ENCODE measurements at regions not wholly inside any gene's neighbourhood (a gene's known extent, or its start where the extent isn't known, plus 50 kb on each side); places are given as distances from the start of the nearest gene placed in this dataset.

- H3K36me3 Mint-ChIP-seq (ENCODE audit: low read depth), result peaks cover 2% of the 10 kb centered on the region
- peaks cover 6% of the 10 kb centered on the region for H3K27me3 Mint-ChIP-seq
- H3K4me3 Mint-ChIP-seq, result no peak overlapping the region
- H3K9me3 ChIP-seq (ENCODE audit: control insufficient read depth, low read length, poor library complexity, severe bottlenecking), result no peaks in the 10 kb centered on the region
- DNase-seq, result no peak
- no peak overlapping the region for H3K27ac Mint-ChIP-seq
- no peak for ATAC-seq
- peaks cover 2% of the 10 kb centered on the region for H3K4me1 Mint-ChIP-seq
Observed at GRCh38 chr12:98149270-98149669, 366.1 kb upstream of the TMPO start.

DNA sequence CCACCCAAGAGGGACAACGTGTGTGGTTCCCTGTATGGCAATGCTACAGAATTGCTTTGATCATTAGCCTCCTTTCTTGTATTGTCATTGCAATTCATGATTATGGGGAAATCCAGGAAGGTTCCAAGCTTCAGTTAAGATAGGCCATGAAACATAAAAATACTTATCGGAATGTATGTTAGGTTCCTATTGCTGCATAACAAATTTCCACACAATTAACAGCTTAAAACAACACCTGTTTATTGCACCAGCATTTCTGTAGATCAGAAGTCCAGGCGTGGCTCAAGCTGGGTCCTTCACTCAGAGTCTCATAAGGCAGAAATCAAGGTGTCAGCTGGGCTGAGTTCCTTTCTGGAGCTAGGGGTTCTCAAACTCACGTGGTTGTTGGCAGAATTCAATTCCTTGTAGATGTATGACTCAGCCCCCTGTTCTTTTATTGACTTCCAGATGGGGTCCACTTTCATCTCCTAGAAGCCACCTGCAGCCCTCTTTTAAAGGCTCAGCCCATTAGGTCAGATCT is 365.6 kb upstream of the TMPO start:
- DNase-seq (no peak), ATAC-seq (no peak)
- Mint-ChIP-seq H3K27ac (no peak overlapping the region), H3K4me1 (peaks cover 2% of the 10 kb centered on the region), H3K27me3 (peaks cover 6% of the 10 kb centered on the region), H3K4me3 (no peak overlapping the region), H3K36me3 (ENCODE audit: low read depth) (peaks cover 2% of the 10 kb centered on the region)
- H3K9me3 ChIP-seq (ENCODE audit: control insufficient read depth, low read length, poor library complexity, severe bottlenecking), result no peaks in the 10 kb centered on the region

GRCh38 chr12:98151105-98151590 is 364.2 kb upstream of the TMPO start:
- H3K4me1 Mint-ChIP-seq, result peaks cover 2% of the 10 kb centered on the region
- no peaks in the 10 kb centered on the region for H3K9me3 ChIP-seq (ENCODE audit: control insufficient read depth, low read length, poor library complexity, severe bottlenecking)
- no peak overlapping the region for H3K27ac Mint-ChIP-seq
- no peak overlapping the region for H3K4me3 Mint-ChIP-seq
- no peak for DNase-seq
- peaks cover 2% of the 10 kb centered on the region for H3K36me3 Mint-ChIP-seq (ENCODE audit: low read depth)
- ATAC-seq, result no peak
- H3K27me3 Mint-ChIP-seq, result peaks cover 15% of the 10 kb centered on the region

DNA sequence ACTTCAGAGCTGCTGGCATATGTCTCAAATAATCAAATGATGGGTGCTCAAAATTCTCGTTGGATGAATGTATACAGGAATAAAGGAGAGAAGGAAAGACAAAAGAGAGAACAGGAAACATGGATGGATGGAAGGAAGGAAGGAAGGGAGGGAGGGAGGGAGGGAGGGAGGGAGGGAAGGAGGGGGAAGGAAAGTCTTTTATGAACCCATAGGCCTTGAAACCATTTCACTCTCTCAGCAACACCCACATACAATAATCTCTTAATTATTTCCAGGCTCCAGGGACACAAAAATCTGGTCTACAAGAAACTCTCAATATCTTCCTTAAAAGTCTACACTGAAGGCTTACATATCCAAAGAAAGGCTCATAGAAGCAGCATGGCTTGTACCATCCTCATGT is 363.4 kb upstream of the TMPO start:
- peaks cover 2% of the 10 kb centered on the region for H3K36me3 Mint-ChIP-seq (ENCODE audit: low read depth)
- no peak overlapping the region for H3K4me3 Mint-ChIP-seq
- no peak overlapping the region for H3K27ac Mint-ChIP-seq
- DNase-seq (no peak), ATAC-seq (no peak)
- peaks cover 2% of the 10 kb centered on the region for H3K4me1 Mint-ChIP-seq
- no peaks in the 10 kb centered on the region for H3K9me3 ChIP-seq (ENCODE audit: control insufficient read depth, low read length, poor library complexity, severe bottlenecking)
- H3K27me3 Mint-ChIP-seq, result peaks cover 15% of the 10 kb centered on the region

DNA sequence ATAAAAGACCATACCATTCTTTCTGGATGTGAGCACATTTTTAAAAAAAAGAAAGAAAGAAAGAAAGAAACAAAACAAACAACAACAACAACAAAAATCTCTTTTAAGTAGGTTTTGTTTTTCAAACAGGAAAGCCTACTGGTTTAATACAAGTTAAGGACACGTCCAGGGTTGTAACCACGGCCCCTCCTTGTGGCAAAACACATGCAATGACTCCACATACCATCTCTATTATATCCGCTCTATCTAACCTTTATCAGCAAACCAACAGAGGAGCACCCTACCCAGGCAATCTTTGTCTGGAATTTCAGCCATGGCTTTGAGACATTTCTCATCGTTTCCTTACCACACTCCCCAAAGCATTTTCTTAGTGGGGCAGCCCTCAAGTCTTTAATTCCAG is 360.5 kb upstream of the TMPO start:
- DNase-seq (no peak), ATAC-seq (no peak)
- Mint-ChIP-seq H3K27me3 (peaks cover 19% of the 10 kb centered on the region), H3K27ac (no peak overlapping the region), H3K36me3 (ENCODE audit: low read depth) (peaks cover 2% of the 10 kb centered on the region), H3K4me3 (no peak overlapping the region), H3K4me1 (peaks cover 2% of the 10 kb centered on the region)
- no peaks in the 10 kb centered on the region for H3K9me3 ChIP-seq (ENCODE audit: control insufficient read depth, low read length, poor library complexity, severe bottlenecking)

DNA sequence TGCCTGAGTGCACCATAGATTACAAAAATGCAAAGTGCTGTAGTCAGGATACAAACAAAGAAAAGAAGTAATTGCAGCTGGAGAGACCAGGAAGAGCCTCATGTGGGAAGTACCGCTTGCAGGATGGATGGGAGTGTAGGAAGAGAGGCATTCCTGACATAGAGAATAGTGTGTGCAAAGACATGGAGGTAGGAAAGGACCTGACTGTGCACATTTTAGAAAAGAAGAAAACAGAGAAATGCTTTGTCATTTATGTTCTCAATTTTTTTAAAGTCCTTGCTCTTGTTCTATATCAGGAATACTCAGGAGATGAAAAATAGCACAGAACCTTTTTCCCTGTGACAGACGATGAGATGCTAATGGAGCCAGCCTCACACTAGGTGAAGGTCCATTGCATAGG is 358.7 kb upstream of the TMPO start:
- no peak overlapping the region for H3K27ac Mint-ChIP-seq
- DNase-seq (no peak), ATAC-seq (no peak)
- no peak overlapping the region for H3K4me3 Mint-ChIP-seq
- H3K27me3 Mint-ChIP-seq, result peaks cover 19% of the 10 kb centered on the region
- H3K9me3 ChIP-seq (ENCODE audit: control insufficient read depth, low read length, poor library complexity, severe bottlenecking), result no peaks in the 10 kb centered on the region
- no peaks in the 10 kb centered on the region for H3K4me1 Mint-ChIP-seq
- peaks cover 2% of the 10 kb centered on the region for H3K36me3 Mint-ChIP-seq (ENCODE audit: low read depth)

- no peak for ATAC-seq
- peaks cover 12% of the 10 kb centered on the region for H3K27me3 Mint-ChIP-seq
- no peaks in the 10 kb centered on the region for H3K36me3 Mint-ChIP-seq (ENCODE audit: low read depth)
- H3K9me3 ChIP-seq (ENCODE audit: control insufficient read depth, low read length, poor library complexity, severe bottlenecking), result no peaks in the 10 kb centered on the region
- H3K4me1 Mint-ChIP-seq, result peaks cover under 1% of the 10 kb centered on the region
- DNase-seq, result no peak
- no peak overlapping the region for H3K27ac Mint-ChIP-seq
- H3K4me3 Mint-ChIP-seq, result no peak overlapping the region
Observed at GRCh38 chr12:98162906-98163678, 352.3 kb upstream of the TMPO start.

- H3K4me1 Mint-ChIP-seq, result peaks cover 2% of the 10 kb centered on the region
- no peak overlapping the region for H3K27ac Mint-ChIP-seq
- peaks cover 2% of the 10 kb centered on the region for H3K36me3 Mint-ChIP-seq (ENCODE audit: low read depth)
- no peaks in the 10 kb centered on the region for H3K27me3 Mint-ChIP-seq
- H3K4me3 Mint-ChIP-seq, result no peak overlapping the region
- no peaks in the 10 kb centered on the region for H3K9me3 ChIP-seq (ENCODE audit: control insufficient read depth, low read length, poor library complexity, severe bottlenecking)
- DNase-seq (no peak), ATAC-seq (no peak)
Observed at GRCh38 chr12:98172304-98172703, 343.1 kb upstream of the TMPO start.

GRCh38 chr12:98172801-98173200 is 342.6 kb upstream of the TMPO start:
- ATAC-seq (no peak), DNase-seq (no peak)
- H3K4me3 Mint-ChIP-seq, result no peak overlapping the region
- H3K27ac Mint-ChIP-seq, result no peak overlapping the region
- H3K27me3 Mint-ChIP-seq, result no peaks in the 10 kb centered on the region
- peaks cover 2% of the 10 kb centered on the region for H3K4me1 Mint-ChIP-seq
- H3K36me3 Mint-ChIP-seq (ENCODE audit: low read depth), result peaks cover 2% of the 10 kb centered on the region
- no peaks in the 10 kb centered on the region for H3K9me3 ChIP-seq (ENCODE audit: control insufficient read depth, low read length, poor library complexity, severe bottlenecking)

DNA sequence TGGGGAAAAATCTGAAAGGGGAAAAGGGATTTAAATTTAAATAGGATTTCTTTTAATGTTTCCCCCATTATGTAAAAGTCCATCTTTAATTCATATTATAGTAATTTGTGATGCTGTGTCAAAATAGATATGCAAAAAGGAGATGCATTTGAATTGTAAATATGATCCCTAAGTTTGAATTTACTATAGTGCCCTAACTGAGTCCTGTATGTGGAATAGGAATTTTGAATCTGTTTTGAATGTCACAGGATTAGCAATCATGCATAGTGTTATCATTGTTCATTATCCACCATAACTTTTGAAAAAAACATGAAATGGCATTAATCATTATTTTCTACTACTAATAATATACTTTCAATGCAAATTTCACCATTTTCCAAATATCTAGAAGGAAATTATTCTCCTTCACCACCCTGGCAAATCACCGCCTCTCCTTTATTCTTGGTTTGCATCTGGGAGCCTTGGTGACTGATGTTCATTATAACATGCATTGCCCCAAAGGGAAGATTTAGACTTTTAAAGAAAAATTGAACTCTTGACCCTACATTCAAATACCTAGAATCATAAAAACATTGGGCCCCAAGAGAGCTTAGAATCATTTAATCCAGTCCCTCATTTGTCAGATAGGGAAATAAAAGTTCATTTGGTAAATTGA is 341.5 kb upstream of the TMPO start:
- ATAC-seq, result no peak
- no peak overlapping the region for H3K27ac Mint-ChIP-seq
- DNase-seq, result no peak
- no peaks in the 10 kb centered on the region for H3K27me3 Mint-ChIP-seq
- no peaks in the 10 kb centered on the region for H3K9me3 ChIP-seq (ENCODE audit: control insufficient read depth, low read length, poor library complexity, severe bottlenecking)
- H3K36me3 Mint-ChIP-seq (ENCODE audit: low read depth), result peaks cover under 1% of the 10 kb centered on the region
- no peak overlapping the region for H3K4me3 Mint-ChIP-seq
- no peaks in the 10 kb centered on the region for H3K4me1 Mint-ChIP-seq

DNA sequence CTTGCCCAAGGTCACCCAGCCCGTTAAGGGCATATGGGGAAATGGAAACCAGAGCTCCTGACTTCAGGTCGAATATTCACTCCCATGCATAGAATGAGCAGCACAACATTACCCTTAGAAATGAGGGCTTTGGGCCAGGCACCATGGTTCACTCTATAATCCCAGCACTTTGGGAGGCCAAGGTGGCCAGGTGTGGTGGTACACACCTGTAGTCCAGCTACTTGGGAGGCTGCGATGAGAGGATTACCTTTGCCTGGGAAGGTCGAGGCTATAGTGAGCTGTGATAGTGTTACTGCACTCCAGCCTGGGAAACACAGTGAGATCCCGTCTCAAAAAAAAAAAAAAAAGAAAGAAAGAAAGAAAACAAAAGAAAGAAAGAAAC is 341.0 kb upstream of the TMPO start:
- H3K9me3 ChIP-seq (ENCODE audit: control insufficient read depth, low read length, poor library complexity, severe bottlenecking), result no peaks in the 10 kb centered on the region
- Mint-ChIP-seq H3K4me3 (no peak overlapping the region), H3K36me3 (ENCODE audit: low read depth) (no peaks in the 10 kb centered on the region), H3K27me3 (no peaks in the 10 kb centered on the region), H3K27ac (no peak overlapping the region), H3K4me1 (no peaks in the 10 kb centered on the region)
- no peak for ATAC-seq
- no peak for DNase-seq

GRCh38 chr12:98178126-98178525 is 337.3 kb upstream of the TMPO start:
- DNase-seq, result no peak
- Mint-ChIP-seq H3K36me3 (ENCODE audit: low read depth) (no peaks in the 10 kb centered on the region), H3K27me3 (peaks cover 21% of the 10 kb centered on the region), H3K4me1 (no peaks in the 10 kb centered on the region), H3K27ac (no peak overlapping the region), H3K4me3 (no peak overlapping the region)
- H3K9me3 ChIP-seq (ENCODE audit: control insufficient read depth, low read length, poor library complexity, severe bottlenecking), result no peaks in the 10 kb centered on the region
- no peak for ATAC-seq

DNA sequence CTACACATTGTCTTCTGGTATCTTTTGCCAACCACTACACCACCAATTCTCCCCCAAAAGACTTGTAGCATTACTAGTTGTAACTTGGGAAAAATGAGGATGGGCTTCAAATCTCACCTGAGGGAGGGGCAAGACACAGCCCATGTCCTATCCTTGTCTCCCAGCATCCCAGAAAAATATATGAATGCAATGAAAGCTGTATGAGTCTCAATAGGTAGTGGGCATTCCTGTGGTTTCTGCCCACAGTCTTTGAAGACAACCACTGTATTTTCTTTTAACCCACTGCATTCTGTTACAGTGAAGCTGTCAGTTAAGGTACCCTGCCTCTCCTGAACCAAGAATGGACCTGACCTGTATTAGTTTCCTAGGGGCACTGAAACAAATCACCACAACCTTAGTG is 336.2 kb upstream of the TMPO start:
- H3K27ac Mint-ChIP-seq, result no peak overlapping the region
- no peak for ATAC-seq

GRCh38 chr12:98180603-98181002 is 334.8 kb upstream of the TMPO start:
- Mint-ChIP-seq H3K4me1 (no peaks in the 10 kb centered on the region), H3K36me3 (ENCODE audit: low read depth) (no peaks in the 10 kb centered on the region), H3K27me3 (peaks cover 21% of the 10 kb centered on the region), H3K27ac (no peak overlapping the region), H3K4me3 (no peak overlapping the region)
- no peaks in the 10 kb centered on the region for H3K9me3 ChIP-seq (ENCODE audit: control insufficient read depth, low read length, poor library complexity, severe bottlenecking)
- DNase-seq (no peak), ATAC-seq (no peak)

More for the DNA sequence above, 336.2 kb upstream of the TMPO start:
- Mint-ChIP-seq H3K36me3 (ENCODE audit: low read depth) (no peaks in the 10 kb centered on the region), H3K4me3 (no peak overlapping the region), H3K27me3 (peaks cover 21% of the 10 kb centered on the region), H3K4me1 (no peaks in the 10 kb centered on the region)
- H3K9me3 ChIP-seq (ENCODE audit: control insufficient read depth, low read length, poor library complexity, severe bottlenecking), result no peaks in the 10 kb centered on the region
- DNase-seq, result no peak

Measured in T-helper 17 cell (primary cell).